ENCODE measurements at regions not wholly inside any gene's neighbourhood (a gene's known extent, or its start where the extent isn't known, plus 50 kb on each side); places are given as distances from the start of the nearest gene placed in this dataset.
"Not testable (repeated sequence)": the region's sequence is repeated elsewhere in the genome, so short reads cannot be mapped to it uniquely, and the experiment has no call there.

DNA sequence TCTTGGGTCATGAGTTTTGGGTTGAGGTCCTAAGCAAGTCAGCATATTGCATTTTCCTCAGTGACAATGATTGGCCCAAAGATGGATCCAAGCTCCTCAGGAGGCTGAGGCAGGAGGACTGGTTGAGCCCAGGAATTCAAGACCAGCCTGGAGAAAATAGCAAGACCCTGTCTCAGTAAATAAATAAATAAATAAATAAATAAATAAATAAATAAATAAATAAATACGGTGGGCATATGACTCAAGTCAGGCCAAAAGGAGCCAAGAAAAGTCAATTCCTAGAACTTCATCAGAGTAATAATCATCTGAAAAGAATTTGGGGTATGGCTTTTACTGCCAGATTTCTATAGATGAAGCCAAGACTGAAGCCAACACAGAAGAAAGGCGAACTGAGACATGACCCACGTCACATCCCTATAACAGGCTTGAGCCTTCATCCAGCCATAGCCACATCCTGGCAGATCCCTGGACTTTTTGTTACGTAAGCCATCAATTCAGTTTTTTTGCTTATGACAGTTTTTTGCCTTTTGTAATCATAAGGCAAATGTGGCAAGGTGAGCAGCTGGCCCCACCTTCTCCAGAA, 88.5 kb upstream of the NFASC start:
- DNase-seq: no peak

DNA sequence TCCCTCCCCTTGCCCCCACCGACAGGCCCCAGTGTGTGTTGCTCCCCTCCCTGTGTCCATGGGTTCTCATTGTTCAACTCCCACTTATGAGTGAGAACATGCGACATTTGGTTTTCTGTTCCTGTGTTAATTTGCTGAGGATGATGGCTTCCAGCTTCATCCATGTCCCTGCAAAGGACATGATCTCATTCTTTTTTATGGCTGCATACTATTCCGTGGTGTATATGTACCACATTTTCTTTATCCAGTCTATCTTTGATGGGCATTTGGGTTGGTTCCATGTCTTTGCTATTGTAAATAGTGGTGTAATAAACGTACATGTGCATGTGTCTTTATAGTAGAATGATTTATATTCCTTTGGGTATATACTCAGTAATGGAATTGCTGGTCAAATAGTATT, 85.6 kb upstream of the NFASC start:
- not testable (repeated sequence) for DNase-seq

DNA sequence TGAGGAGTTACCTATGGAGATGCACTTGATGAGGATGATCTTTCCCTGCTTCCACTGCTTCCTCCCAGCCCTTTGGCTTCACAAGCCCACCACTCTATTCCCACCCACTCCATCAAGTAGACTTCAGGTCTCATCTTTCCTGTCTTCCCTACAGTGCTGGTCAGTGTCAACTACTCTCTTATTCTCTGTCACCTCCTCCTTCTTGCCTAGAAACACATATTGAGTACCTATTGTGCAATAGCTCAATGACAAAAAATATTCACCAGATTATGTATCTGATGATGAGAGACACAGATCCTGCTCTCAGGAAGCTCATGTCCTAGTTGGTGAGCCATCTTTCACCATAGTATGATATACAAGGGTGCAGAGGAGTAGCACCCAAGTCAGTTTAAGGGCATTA, 82.2 kb upstream of the NFASC start:
- DNase-seq: no peak

DNA sequence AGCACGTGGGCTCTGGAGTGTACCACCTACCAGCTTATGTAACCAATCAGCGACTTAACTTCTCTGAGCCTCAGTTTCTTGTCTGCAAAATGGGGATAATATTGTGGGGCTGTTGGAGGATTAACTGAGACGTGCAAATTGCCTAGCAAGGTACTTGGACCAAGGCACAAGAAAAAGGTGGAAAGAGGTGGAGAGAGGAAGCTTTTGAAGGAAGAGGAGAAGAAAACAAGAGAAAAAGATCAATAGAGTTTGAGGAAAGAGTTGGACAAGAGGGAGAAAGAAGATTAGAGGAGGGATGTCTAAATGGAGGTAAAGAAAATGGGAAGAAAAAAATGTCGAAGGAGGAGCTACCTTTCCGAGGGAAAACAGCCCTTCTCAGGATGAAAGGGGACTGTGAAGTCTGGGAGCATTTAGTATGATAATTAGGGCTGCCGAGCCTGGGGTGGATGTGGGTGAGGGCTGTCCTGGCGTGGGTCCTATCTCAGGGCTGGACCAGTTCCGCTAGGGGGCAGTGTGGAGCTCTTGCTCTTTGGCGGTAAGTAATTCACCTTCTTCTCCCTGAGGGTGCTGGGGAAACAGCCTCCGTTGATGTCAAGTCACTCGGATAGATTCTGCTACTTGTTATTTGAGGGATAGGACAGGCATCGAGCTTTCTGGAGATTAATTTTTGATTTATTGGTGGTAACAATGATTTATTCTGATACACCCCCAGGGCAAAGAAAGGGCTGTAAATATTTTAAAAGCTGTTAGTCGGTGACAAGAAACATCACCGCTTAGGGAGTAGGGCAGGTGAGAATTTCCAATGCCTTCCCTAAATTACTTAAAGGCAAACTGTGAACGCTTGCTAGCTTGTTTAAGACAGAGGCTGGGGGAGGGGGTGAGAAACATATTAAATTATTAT, 79.0 kb upstream of the NFASC start:
- peak; percentile 25 for DNase-seq

DNA sequence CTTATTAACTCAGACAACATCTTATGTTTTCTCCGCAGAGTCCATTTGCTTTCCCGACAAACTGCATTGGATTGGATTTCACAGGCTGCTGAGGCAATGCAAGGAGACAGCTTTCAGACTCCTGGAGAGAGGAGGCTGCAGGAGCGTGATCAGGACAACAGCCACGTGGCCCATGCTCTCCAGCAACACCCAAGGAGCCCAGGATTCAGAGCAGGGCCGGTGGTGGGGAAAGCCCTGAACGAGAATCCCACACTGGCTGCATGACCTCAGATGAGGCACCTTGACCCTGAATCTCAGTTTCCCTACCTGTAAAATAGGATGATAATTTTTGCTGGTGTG, 78.3 kb upstream of the NFASC start:
- DNase-seq: no peak

DNA sequence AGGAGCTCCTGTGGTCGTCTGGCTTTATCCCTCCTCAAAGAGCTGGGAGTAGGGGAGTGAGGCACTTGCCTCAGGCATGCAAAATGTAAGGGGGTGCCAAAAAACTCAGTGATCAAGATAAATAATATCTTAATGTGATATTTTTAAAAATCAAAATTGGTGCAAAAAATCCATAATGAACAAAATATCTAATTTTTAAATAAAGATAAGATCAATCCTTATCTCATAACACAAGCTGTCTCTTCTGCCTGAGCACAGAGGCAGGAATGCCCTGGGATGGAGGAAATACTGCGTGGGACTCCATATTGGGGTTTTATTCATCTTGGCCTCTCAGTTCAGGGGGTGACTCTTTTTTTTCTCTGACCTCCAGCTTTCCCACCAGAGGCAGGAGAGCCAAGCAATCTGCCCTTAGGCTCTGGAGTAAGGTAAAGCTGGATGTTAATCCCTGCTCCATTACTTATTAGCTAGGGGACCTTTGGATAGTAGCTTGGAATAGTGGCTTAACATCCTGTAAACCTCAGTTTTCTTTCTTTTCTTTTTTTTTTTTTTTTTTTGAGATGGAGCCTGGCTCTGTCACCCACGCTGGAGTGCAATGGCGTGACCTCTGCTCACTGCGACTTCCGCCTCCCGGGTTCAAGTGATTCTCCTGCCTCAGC, 77.3 kb upstream of the NFASC start:
- no peak for DNase-seq

DNA sequence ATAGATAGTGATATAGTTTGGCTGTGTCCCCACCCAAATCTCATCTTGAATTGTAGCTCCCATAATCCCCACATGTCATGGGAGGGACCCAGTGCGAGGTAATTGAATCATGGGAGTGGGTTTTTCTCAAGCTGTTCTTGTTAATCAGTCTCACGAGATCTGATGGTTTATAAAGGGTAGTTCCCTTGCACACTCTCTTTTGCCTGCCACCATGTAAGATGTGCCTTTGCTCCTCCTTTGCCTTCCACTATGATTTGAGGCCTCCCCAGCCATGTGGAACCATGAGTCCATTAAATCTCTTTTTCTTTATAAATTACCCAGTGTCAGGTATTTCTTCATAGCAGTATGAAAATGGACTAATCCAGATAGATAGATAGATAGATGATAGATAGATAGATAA, 73.8 kb upstream of the NFASC start:
- not testable (repeated sequence) for DNase-seq

DNA sequence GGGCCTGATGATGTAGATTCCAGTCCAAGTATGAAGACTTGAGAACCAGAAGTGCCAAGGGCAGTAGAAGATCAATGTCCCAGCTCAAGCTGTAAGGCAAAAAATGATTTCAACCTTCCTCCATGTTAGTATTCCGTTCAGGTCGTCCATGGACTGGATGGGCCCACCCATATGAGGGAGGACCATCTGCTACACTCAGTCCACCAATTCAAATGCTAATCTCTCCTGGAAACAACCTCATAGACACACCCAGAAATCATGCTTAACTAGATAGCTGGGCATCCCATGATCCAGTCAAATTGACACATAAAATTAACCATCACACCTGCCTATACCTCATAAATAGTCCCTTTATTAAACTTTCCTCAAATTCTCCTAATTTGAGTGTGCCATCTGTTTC, 73.3 kb upstream of the NFASC start:
- DNase-seq: no peak

DNA sequence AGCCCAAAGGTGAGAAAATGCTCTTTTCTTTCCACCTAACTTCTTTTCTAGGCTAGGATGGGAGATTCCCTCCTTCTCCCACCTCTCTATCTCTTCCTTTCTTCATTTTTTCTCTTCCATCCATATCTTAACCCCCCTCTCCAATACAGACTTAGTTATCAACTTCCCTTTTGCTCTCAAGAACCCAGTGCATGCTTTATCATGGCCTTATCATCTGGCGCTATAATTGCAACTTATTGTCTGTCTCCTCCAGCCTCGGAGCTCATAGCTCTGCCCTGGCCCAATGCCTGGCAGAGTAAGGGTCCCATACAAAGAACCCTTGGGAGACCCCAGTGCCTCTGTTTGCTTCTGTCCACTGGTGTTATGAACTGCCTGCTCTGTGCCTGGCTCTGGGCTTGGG, 71.0 kb upstream of the NFASC start:
- no peak for DNase-seq

DNA sequence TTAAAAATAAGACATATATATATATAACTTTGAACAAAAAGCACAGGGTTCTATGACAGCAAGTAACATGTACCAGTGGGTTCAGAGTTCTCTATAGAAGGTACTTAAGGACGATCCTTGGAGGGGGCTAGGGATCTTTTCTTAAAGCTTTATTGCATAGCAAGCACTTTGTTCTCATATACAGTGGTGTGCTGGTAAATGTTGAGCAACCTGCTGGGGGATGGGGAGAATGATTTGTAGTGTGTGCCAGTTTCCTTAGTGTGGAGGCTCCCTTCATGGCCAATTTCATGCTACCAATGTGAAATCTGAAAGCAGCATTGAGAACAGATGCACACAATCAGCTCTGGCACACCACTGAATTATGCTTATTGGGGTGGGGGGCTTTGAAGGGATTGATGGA, 69.5 kb upstream of the NFASC start:
- DNase-seq: no peak

DNA sequence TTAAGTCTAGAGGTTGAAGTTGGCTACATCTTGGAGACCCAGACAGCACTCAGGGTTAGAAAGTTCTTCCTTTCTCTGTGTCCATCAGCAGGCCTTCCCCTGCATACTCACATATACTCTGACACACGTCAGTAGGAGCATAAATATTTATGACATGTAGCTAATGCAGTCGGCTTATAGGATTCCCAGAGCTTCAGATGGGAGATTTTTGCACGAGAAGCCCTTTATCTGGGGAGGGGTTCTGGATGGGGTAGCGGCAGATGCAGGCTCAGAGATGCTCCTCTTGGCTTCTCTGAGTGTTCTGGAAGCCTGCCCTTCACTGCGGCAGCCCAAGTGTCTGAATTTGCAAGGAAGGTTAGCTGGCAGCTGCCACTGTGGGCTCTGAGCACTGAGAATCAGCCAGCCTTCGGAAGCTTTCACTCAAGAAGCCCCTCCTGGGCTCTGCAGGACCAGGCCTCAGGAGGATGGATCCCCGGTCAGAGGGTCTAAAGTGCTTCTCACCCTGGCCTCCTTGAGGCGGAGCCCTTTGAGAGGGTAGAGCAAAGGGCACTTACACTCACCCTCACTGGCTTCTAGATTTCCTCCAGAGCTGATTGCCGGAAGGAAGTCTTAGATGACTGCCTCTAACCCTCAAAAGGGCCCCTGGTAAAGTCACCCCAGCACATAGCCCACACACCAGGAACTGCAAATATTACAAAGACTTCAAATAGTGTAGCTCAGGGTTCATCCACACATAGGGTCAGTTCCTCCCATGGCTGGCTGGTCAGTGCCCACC, 68.1 kb upstream of the NFASC start:
- DNase-seq: no peak

DNA sequence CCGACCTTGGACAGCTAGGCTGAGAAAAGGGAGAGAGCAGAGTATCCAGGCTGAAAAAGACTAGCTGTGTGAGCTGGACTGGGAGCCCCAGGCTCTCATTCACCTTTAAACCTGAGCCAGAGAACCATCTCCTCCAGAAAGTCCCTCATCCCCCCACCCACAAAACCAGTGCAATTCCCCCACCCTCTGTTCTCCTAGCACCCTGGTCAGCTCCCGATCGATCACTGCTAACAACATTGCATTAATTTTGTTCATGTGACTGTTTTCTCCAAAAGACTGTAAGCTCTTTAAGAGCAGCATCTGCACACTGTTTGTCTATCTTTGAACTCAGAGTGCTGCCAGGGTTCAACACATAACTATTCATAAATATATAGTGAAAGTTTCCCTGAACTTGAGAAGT, 67.1 kb upstream of the NFASC start:
- DNase-seq: no peak

DNA sequence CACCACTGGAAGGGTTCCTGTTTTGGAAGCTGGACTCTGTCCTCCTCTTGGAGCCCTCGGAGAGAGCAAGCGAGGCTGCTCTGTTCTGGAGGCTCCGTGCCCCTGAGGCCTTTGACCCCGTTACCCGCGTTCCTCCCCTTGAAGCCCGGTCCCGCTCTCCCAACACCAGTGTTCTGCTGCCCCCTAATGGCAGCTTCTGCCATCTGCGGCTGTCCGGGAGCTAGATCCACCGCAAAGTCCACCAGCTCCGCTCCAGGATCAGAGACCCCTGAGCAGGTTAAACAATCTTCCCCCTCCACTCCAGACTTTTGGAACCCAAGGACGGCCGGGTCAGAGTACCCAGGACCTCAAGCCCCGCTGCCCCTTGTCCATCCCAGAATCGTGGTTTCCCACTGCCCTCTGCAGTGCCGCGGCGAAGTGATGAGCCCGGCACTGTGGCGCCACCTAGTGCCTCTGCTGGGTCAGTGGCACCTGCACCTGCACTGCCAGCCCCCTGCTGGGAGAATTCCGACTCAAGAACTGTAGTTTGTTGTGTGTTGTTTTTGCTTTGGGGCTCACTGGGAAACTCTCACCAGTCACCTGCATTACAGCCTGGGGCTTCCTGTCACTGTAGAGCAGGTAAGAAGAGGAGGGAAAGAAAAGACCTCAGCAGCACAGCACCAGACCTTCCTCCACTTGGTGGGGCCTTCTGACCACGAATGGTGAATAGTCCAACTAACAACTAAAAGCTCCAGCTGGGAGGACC, 63.5 kb upstream of the NFASC start:
- peak; percentile 82 for DNase-seq

DNA sequence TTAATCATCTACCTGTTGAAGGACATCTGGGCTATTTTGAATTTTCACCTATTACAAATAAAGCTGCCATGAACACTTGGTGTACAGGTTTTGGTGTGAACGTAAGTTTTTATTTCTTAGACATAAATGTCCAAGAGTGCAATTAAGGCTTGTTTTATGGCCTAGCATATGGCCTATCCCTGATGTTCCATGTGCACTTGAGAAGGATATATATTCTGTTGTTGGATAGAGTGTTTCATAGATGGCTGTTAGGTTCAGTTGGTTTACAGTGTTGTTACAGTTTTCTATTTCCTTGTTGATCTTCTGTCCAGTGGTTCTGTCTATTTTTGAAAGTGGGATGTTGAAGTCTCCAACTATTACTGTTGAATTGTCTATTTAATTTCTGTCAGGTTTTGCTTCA, 61.2 kb upstream of the NFASC start:
- DNase-seq: no peak

DNA sequence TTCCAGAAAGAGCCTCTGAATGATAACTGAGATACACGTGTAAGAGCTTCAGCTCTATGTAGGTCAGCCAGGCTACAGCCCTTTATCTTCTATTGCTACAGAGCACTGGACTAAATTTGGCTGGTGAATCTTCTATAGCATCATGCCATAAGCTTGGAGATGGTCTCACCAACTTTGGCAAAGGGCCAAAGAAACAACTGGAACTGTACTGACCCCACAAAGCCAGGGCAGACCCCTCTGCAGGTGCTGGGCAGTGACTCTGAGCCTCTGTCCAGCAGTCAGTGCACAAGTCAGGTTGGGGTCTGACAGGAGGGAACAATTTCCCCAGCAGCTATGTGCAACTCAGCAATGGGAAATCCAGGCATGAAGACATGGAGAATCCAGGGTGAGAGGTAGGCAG, 57.8 kb upstream of the NFASC start:
- no peak for DNase-seq

DNA sequence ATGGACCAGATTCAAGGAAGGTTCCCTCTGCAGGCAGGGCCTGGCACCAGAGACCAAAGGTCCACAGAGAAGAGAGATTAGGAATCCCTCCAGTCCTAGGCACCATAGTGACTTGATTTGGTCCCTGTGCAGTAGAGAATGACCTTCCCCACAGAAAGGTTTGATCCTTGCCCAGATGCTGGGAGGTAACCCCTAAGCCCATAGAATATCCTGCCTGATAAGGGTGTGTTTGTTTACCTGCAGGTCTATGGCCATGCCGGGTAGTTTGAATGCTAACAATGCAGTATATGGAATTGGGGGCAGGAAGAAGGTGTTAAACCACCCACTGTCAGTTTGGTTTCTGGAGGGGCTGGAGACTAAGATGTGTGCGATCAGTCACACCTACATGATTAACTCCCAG, 57.1 kb upstream of the NFASC start:
- DNase-seq: no peak

DNA sequence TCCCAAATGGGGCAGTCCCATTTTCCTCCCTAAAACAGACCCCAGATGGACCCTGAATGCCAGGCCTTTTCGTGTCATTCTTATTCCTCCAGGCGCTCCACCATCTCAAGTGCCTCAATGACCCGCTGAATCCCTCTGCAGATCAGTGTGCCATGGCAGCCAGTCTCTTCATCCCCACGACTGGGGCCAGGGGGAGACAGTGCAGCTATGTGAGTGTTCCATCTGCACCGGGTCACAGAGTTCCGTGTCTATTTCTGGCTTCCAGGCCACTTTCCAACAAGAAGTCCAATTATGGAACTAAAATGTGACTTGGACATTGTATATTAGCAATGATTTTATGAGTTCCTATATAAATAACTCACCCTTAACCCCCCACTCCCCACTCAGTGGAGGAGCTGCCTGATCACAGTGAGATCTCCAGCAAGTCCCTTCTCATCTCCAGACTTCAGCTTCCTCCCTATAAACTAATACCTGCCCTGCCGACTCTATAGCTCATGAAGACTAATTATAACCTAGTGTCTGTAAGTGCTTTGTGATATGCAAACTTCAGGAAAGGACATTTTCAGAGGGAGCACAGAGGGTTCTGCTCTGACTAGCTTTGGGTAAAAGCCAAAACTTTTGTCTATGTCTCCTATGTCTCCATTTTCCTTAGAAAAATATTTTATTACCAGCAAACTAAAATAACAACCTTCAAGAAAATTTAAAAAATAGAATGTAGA, 56.3 kb upstream of the NFASC start:
- DNase-seq: no peak

DNA sequence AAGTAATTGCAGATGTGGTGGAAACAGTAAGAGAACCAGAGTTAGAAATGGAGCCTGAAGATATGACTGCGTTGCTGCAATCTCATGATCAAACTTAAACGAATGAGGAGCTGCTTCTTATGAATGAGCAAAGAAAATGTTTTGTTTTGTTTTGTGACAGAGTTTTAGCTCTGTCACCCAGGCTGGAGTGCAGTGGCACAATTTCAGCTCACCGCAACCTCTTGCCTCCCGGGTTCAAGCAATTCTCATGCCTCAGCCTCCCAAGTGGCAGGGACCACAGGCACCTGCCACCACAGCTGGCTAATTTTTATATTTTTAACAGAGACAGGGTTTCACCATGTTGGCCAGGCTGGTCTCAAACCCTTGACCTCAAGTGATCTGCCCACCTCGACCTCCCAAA, 53.3 kb upstream of the NFASC start:
- DNase-seq: no peak

DNA sequence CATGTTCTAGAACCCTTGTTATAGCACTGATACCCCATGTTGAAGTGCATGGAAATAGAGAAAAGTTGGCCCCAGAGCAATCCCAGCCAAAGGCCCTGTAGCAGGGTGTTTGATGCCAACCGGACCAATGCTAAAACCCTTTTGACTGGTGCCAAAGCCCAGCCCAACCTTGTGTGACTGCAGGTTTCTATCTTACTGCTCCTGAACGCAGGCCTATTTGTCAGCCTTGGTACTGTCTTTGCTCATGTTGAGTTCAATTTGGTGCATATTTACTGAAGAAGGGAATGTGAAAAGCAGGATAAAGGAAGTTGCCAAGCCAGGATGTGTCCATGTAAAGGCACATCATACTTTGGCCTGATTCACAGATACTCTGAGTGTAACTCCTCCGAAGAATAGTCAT, 51.7 kb upstream of the NFASC start:
- DNase-seq: no peak

DNA sequence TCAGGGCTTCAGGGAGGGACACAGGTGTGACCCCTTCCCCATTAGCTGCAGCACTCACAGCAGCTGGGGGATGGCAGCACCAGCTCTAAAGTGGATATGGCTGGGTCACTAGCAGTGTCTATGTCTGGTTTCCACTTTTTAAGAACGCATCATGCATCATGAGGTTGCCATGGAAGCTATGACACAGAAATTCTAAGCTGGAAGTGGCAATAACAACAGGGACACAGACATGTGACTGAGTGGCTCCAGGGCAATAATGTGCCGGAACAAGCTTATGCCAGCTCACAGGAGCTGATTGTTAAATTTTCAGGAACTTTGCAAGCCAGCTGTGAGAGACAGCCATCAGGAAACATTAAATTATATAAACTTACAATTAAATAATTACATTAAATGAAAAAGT, 51.2 kb upstream of the NFASC start:
- DNase-seq: no peak
